NCI-H748 treated with DMSO at 0.1 percent for 48 hours (cell line): ENCODE measurements at regions not wholly inside any gene's neighbourhood (a gene's known extent, or its start where the extent isn't known, plus 50 kb on each side); places are given as distances from the start of the nearest gene placed in this dataset.

Experiments
- DNase-seq: peaks from one replicate; lab custom pipeline; 2025; lab: John Stamatoyannopoulos, UW

- no peak for DNase-seq
Measured at GRCh38 chr2:76320716-76321115, 610.0 kb upstream of the GCFC2 start.

GRCh38 chr2:76318848-76319360 is 608.2 kb upstream of the GCFC2 start:
- DNase-seq = no peak

GRCh38 chr2:76316691-76317090 is 606.0 kb upstream of the GCFC2 start:
- DNase-seq = no peak

GRCh38 chr2:76314271-76315020 is 603.7 kb upstream of the GCFC2 start:
- no peak for DNase-seq

GRCh38 chr2:76312236-76312635 is 601.5 kb upstream of the GCFC2 start:
- no peak for DNase-seq

- DNase-seq = no peak
Measured at GRCh38 chr2:76311728-76312127, 601.0 kb upstream of the GCFC2 start.

- no peak for DNase-seq
Measured at GRCh38 chr2:76310894-76311633, 600.3 kb upstream of the GCFC2 start.

- DNase-seq = no peak
Measured at GRCh38 chr2:76307495-76307894, 596.8 kb upstream of the GCFC2 start.

GRCh38 chr2:76298041-76298440 is 587.3 kb upstream of the GCFC2 start:
- no peak for DNase-seq

GRCh38 chr2:76296438-76296837 is 585.7 kb upstream of the GCFC2 start:
- DNase-seq = no peak

- DNase-seq = no peak
Measured at GRCh38 chr2:76295762-76296161, 585.0 kb upstream of the GCFC2 start.

- DNase-seq = no peak
Measured at GRCh38 chr2:76288598-76288997, 577.9 kb upstream of the GCFC2 start.

- no peak for DNase-seq
Measured at GRCh38 chr2:76288146-76288545, 577.4 kb upstream of the GCFC2 start.

- DNase-seq = no peak
Measured at GRCh38 chr2:76283350-76283749, 572.6 kb upstream of the GCFC2 start.

- no peak for DNase-seq
Measured at GRCh38 chr2:76281156-76281841, 570.6 kb upstream of the GCFC2 start.

- DNase-seq = no peak
Measured at GRCh38 chr2:76280686-76281085, 570.0 kb upstream of the GCFC2 start.

GRCh38 chr2:76279142-76279541 is 568.4 kb upstream of the GCFC2 start:
- DNase-seq = no peak

- no peak for DNase-seq
Measured at GRCh38 chr2:76275788-76276187, 565.1 kb upstream of the GCFC2 start.

- DNase-seq = no peak
Measured at GRCh38 chr2:76274676-76275075, 564.0 kb upstream of the GCFC2 start.

- DNase-seq = no peak
Measured at GRCh38 chr2:76274160-76274559, 563.4 kb upstream of the GCFC2 start.

- DNase-seq = no peak
Measured at GRCh38 chr2:76270096-76270710, 559.5 kb upstream of the GCFC2 start.

GRCh38 chr2:76268902-76269620 is 558.3 kb upstream of the GCFC2 start:
- no peak for DNase-seq
